GM23248 (cell line): ENCODE measurements at regions not wholly inside any gene's neighbourhood (a gene's known extent, or its start where the extent isn't known, plus 50 kb on each side); places are given as distances from the start of the nearest gene placed in this dataset.

ENCODE experiments used
- EZH2 ChIP-seq: fragments of 200-600 bp; sonication (generic); IDR thresholded peaks from 2 replicates; pipeline ENCODE4 v1.6.1; 2018; ENCODE audit warnings: antibody characterized with exemption, mild to moderate bottlenecking; ENCODE audit not compliant: insufficient read depth, poor library complexity, severe bottlenecking
- EZH2phosphoT487 ChIP-seq: fragments of 200-600 bp; sonication (generic); IDR thresholded peaks from 2 replicates; pipeline ENCODE4 v1.6.1; 2018; ENCODE audit warnings: antibody characterized with exemption, moderate library complexity, mild to moderate bottlenecking, low read depth; ENCODE audit not compliant: insufficient read depth

DNA sequence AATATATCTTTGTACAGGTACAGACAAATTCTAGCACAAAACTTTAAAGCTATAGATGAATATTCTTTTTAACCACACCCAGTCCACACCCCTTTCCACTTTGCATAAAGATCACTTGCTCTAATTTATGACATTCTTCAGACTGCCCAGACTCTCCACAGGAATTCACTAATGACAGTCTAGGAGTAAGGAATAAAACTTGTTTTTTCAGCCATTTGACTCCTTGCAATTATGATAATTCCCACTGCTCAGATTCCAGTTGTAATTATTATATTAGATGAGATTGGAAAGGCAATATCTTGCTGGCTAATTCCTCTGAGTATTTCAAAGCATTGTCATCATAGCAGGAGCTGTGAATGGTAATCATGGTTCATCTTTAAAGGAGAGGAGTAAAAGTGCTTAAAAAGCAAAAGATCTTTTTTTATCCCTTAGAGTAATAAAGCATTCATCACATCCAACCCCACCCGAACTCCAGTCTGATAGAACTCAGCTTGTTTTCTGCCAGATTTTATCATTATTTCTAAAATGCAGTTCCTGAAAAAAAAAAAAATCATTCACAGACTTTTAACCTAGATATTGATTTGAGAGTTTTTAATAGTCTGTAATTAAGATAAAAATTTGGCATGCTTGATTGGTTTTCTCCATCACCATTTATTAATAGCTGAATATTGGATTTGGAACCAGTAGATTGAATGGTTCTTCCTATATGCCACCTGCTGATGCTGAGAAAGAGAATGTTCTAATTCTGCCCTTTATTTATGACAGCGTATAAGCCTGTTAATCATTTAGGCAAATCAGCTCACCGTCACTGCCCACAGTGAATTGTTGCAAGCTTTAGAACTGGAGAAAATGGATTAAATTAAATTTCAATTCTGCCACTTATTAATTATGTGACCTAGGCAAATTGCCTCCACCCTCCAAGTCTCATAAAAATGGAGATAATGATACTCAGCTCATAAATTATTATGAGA lies 93.9 kb upstream of the RASSF8 start:
- TF ChIP-seq EZH2 = no peak
- TF ChIP-seq EZH2phosphoT487 = no peak
